Spinal cord (tissue), 9 donors: ENCODE measurements at regions not wholly inside any gene's neighbourhood (a gene's known extent, or its start where the extent isn't known, plus 50 kb on each side); places are given as distances from the start of the nearest gene placed in this dataset.

Experiments
- DNase-seq, 6 donors: peaks; one replicate each; pipeline versions ENCODE4 v3.0.0 to v3.0.0-alpha.2; 2013 to 2015; ENCODE audit warnings: low spot score in 6 of 6, low read depth in 4 of 6
- H3K27ac ChIP-seq: one replicate; pipeline ENCODE4 v1.5.1; 2013; ENCODE audit warnings: low read depth, low read length, control low read depth
- H3K27me3 ChIP-seq: one replicate; pipeline ENCODE4 v1.6.1; 2013; ENCODE audit warnings: low read length; ENCODE audit not compliant: control insufficient read depth, insufficient read depth
- H3K36me3 ChIP-seq: one replicate; pipeline ENCODE4 v1.6.1; 2013; ENCODE audit warnings: low read length; ENCODE audit not compliant: control insufficient read depth, insufficient read depth
- H3K4me1 ChIP-seq: one replicate; pipeline ENCODE4 v1.6.1; 2013; ENCODE audit warnings: low read length; ENCODE audit not compliant: control insufficient read depth, insufficient read depth
- H3K4me3 ChIP-seq: one replicate; pipeline ENCODE4 v1.5.1; 2013; ENCODE audit warnings: low read depth, low read length, control low read depth
- H3K9me3 ChIP-seq: one replicate; pipeline ENCODE4 v1.6.1; 2013; ENCODE audit warnings: low read length; ENCODE audit not compliant: control insufficient read depth, insufficient read depth
- WGBS: methylation state at CpG from one replicate; pipeline ENCODE4 v1.1.5; 2013; ENCODE audit warnings: missing lambda C conversion rate; ENCODE audit not compliant: insufficient coverage; 5-methylcytosine and 5-hydroxymethylcytosine counted together
- donor health status: healthy.

- H3K4me1 ChIP-seq: no peaks in the 10 kb centered on the region
- no peaks in the 10 kb centered on the region for H3K27me3 ChIP-seq
- no peak overlapping the region for H3K4me3 ChIP-seq
- WGBS: no CpG with 5 or more reads among the region's 6 CpGs
- DNase-seq: peak in 1 of 6 donors; percentile 44
- no peak overlapping the region for H3K27ac ChIP-seq
- no peaks in the 10 kb centered on the region for H3K36me3 ChIP-seq
- no peaks in the 10 kb centered on the region for H3K9me3 ChIP-seq
These were observed 453.1 kb upstream of the MARCKS start for GRCh38 chr6:113403966-113404595.

GRCh38 chr6:113405326-113406047, 451.7 kb upstream of the MARCKS start:
- no peaks in the 10 kb centered on the region for H3K9me3 ChIP-seq
- no peaks in the 10 kb centered on the region for H3K27me3 ChIP-seq
- H3K27ac ChIP-seq: no peak overlapping the region
- no peaks in the 10 kb centered on the region for H3K4me1 ChIP-seq
- no peaks in the 10 kb centered on the region for H3K36me3 ChIP-seq
- DNase-seq: no peak
- H3K4me3 ChIP-seq: no peak overlapping the region

- Histone ChIP-seq H3K27me3 (no peaks in the 10 kb centered on the region), H3K27ac (no peak overlapping the region), H3K4me3 (no peak overlapping the region), H3K9me3 (no peaks in the 10 kb centered on the region), H3K36me3 (no peaks in the 10 kb centered on the region), H3K4me1 (no peaks in the 10 kb centered on the region)
- 100% methylated on average over 2 of the region's 4 CpGs for WGBS
- no peak for DNase-seq
These were observed 451.0 kb upstream of the MARCKS start for GRCh38 chr6:113406048-113406695.

GRCh38 chr6:113411011-113411410, 446.1 kb upstream of the MARCKS start:
- no peaks in the 10 kb centered on the region for H3K36me3 ChIP-seq
- H3K27ac ChIP-seq: no peak overlapping the region
- no peaks in the 10 kb centered on the region for H3K4me1 ChIP-seq
- no peak overlapping the region for H3K4me3 ChIP-seq
- H3K27me3 ChIP-seq: no peaks in the 10 kb centered on the region
- H3K9me3 ChIP-seq: peaks cover 1% of the 10 kb centered on the region
- no peak for DNase-seq

GRCh38 chr6:113412589-113413357, 444.4 kb upstream of the MARCKS start:
- no CpG with 5 or more reads among the region's 1 CpG for WGBS
- DNase-seq: no peak
- Histone ChIP-seq H3K27me3 (no peaks in the 10 kb centered on the region), H3K36me3 (no peaks in the 10 kb centered on the region), H3K27ac (no peak overlapping the region), H3K9me3 (peaks cover 1% of the 10 kb centered on the region), H3K4me3 (no peak overlapping the region), H3K4me1 (no peaks in the 10 kb centered on the region)

- H3K9me3 ChIP-seq: peaks cover 1% of the 10 kb centered on the region
- H3K4me3 ChIP-seq: no peak overlapping the region
- no peak overlapping the region for H3K27ac ChIP-seq
- H3K27me3 ChIP-seq: no peaks in the 10 kb centered on the region
- no peak for DNase-seq
- H3K36me3 ChIP-seq: no peaks in the 10 kb centered on the region
- H3K4me1 ChIP-seq: no peaks in the 10 kb centered on the region
- WGBS: no CpG with 5 or more reads among the region's 3 CpGs
These were observed 442.6 kb upstream of the MARCKS start for GRCh38 chr6:113414511-113414910.

GRCh38 chr6:113416170-113416569, 441.0 kb upstream of the MARCKS start:
- DNase-seq: no peak
- H3K27me3 ChIP-seq: no peaks in the 10 kb centered on the region
- WGBS: no CpG with 5 or more reads among the region's 1 CpG
- no peak overlapping the region for H3K4me3 ChIP-seq
- no peak overlapping the region for H3K27ac ChIP-seq
- H3K36me3 ChIP-seq: no peaks in the 10 kb centered on the region
- H3K4me1 ChIP-seq: no peaks in the 10 kb centered on the region
- H3K9me3 ChIP-seq: peaks cover 1% of the 10 kb centered on the region

- Histone ChIP-seq H3K36me3 (no peaks in the 10 kb centered on the region), H3K4me3 (no peak overlapping the region), H3K4me1 (no peaks in the 10 kb centered on the region), H3K27ac (no peak overlapping the region), H3K9me3 (no peaks in the 10 kb centered on the region), H3K27me3 (no peaks in the 10 kb centered on the region)
- no peak for DNase-seq
- no CpG with 5 or more reads among the region's 1 CpG for WGBS
These were observed 436.9 kb upstream of the MARCKS start for GRCh38 chr6:113420290-113420689.

GRCh38 chr6:113421997-113422396, 435.1 kb upstream of the MARCKS start:
- Histone ChIP-seq H3K4me1 (no peaks in the 10 kb centered on the region), H3K36me3 (no peaks in the 10 kb centered on the region), H3K4me3 (no peak overlapping the region), H3K9me3 (no peaks in the 10 kb centered on the region), H3K27me3 (no peaks in the 10 kb centered on the region), H3K27ac (no peak overlapping the region)
- WGBS: no CpG with 5 or more reads among the region's 1 CpG
- DNase-seq: no peak
